ENCODE measurements at regions not wholly inside any gene's neighbourhood (a gene's known extent, or its start where the extent isn't known, plus 50 kb on each side); places are given as distances from the start of the nearest gene placed in this dataset.
"Not testable (repeated sequence)": the region's sequence is repeated elsewhere in the genome, so short reads cannot be mapped to it uniquely, and the experiment has no call there.

- TF ChIP-seq CTCF (IDR thresholded peaks at IDR 0.05), result peak in 3 of 6 experiments; percentile 18 to 23 (median 19)
- no peak for TF ChIP-seq POLR2A (IDR thresholded peaks at IDR 0.05)
- H3K4me3 ChIP-seq, result no peak overlapping the region
- H3K27ac ChIP-seq, result no peak overlapping the region
- no peak for DNase-seq
- 89 to 100% (median 92%) methylated on average over 2 of the region's 2 CpGs for WGBS, 4 donors
- H3K36me3 ChIP-seq (replicated peaks in 1 of 2), result no peaks in the 10 kb centered on the region
- no peaks in the 10 kb centered on the region for H3K9me3 ChIP-seq (replicated peaks in 1 of 3)
- intact Hi-C loops (cut with DNase I), result no loop called here
- no peaks in the 10 kb centered on the region for H3K4me1 ChIP-seq (replicated peaks in 1 of 2)
- no peaks in the 10 kb centered on the region for H3K27me3 ChIP-seq
Observed at GRCh38 chr1:38500352-38500751, 359.2 kb downstream of the RRAGC start.

GRCh38 chr1:38498686-38499085 is 360.9 kb downstream of the RRAGC start:
- TF ChIP-seq POLR2A (IDR thresholded peaks at IDR 0.05) (no peak), CTCF (IDR thresholded peaks at IDR 0.05) (no peak)
- H3K27ac ChIP-seq, result no peak overlapping the region
- no peak overlapping the region for H3K4me3 ChIP-seq
- no peaks in the 10 kb centered on the region for H3K4me1 ChIP-seq (replicated peaks in 1 of 2)
- WGBS, 4 donors, result 52 to 79% (median 61%) methylated on average over 5 to 7 of the region's 7 CpGs
- no peaks in the 10 kb centered on the region for H3K27me3 ChIP-seq
- no peaks in the 10 kb centered on the region for H3K36me3 ChIP-seq (replicated peaks in 1 of 2)
- no peaks in the 10 kb centered on the region for H3K9me3 ChIP-seq (replicated peaks in 1 of 3)
- DNase-seq, result no peak
- intact Hi-C loops (cut with DNase I), result no loop called here

DNA sequence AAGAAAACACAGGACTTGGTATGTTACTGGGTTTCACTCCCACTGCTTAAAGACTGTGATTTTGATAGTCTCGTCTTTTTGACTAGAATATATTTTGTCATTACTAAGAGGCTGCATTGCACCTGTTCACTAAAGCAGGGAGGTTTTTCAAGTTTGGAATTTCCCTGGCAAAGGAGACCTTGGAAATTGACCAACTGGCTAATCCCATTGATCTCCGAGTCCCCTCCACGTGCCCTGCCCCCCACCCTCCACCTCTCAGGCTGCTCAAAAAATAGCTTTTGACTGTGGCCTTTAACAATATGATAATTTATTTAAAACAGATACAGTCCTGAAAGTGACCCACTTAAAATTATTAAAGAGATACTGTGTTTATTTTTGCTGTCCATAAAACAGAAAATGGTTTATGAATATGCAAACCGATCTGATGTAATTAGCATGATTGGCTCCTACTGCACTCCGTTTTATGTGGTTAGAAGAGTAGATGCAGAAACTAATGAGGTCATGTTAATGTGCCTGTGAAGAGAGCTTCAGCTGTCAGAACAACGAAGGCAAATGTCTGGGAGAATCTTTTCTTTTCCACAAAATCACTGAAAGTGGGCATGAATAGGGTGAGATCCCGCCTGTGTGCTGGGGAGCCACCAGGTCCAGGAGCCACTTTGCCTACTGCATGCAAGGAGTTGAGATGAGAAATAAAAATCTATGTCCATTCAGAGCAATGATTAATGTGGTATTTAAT is 361.5 kb downstream of the RRAGC start:
- WGBS, 4 donors, result 62 to 74% (median 68%) methylated on average over 7 of the region's 7 CpGs
- no peak for DNase-seq
- intact Hi-C loops (cut with DNase I), result no loop called here
- Histone ChIP-seq H3K27me3 (no peaks in the 10 kb centered on the region), H3K4me3 (no peak overlapping the region), H3K36me3 (replicated peaks in 1 of 2) (no peaks in the 10 kb centered on the region), H3K4me1 (replicated peaks in 1 of 2) (no peaks in the 10 kb centered on the region), H3K9me3 (replicated peaks in 1 of 3) (no peaks in the 10 kb centered on the region), H3K27ac (no peak overlapping the region)
- no peak for TF ChIP-seq POLR2A (IDR thresholded peaks at IDR 0.05)
- TF ChIP-seq CTCF (IDR thresholded peaks at IDR 0.05), result no peak

DNA sequence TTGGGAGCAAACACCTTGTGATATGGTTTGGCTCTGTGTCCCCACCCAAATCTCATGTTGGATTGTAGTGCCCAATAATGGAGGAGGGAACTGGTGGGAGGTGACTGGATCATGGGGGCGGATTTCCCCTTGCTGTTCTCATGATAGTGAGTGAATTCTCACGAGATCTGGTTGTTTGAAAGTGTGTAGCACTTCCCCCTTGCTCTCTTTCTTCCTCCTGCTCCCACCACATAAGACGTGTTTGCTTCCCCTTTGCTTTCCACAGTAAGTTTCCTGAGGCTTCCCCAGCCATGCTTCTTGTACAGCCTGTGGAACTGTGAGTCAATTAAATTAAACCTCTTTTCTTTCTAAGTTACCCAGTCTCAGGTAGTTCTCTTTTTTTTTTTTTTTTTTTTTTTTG is 366.3 kb downstream of the RRAGC start:
- H3K27me3 ChIP-seq; H3K4me1 ChIP-seq (replicated peaks in 1 of 2); H3K36me3 ChIP-seq (replicated peaks in 1 of 2); DNase-seq; H3K27ac ChIP-seq; intact Hi-C loops (cut with DNase I); H3K4me3 ChIP-seq; H3K9me3 ChIP-seq (replicated peaks in 1 of 3): not testable (repeated sequence)
- 61 to 73% (median 69%) methylated on average over 3 of the region's 3 CpGs for WGBS, 4 donors

DNA sequence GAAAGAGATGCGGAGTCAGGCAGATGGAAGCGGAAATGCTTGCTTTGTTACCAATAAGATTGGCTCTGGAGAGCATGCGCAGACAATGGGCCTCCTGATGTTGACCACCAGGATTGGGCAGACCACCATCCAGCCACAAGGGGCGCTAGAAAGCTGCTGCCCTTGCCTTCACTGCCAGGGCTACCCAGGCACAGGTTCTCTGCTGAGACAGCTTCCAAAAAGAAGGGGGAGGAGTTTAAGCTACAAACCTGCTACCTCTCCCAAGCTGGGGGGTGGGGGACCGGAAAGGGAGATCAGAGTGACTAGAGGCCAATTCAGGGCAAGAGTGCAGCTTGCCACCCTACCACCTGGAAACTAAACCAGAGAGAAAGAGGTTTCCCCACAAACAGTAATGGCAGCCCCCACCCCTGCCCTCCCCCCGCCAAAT is 369.7 kb downstream of the RRAGC start:
- H3K4me1 ChIP-seq (replicated peaks in 1 of 2), result no peaks in the 10 kb centered on the region
- no peaks in the 10 kb centered on the region for H3K9me3 ChIP-seq (replicated peaks in 1 of 3)
- TF ChIP-seq CTCF (IDR thresholded peaks at IDR 0.05) (peak; percentile 8 to 42 (median 30)), POLR2A (IDR thresholded peaks at IDR 0.05) (no peak)
- no peak overlapping the region for H3K27ac ChIP-seq
- no peaks in the 10 kb centered on the region for H3K27me3 ChIP-seq
- H3K4me3 ChIP-seq, result no peak overlapping the region
- 46 to 66% (median 51%) methylated on average over 5 to 6 of the region's 6 CpGs for WGBS, 4 donors
- no peaks in the 10 kb centered on the region for H3K36me3 ChIP-seq (replicated peaks in 1 of 2)
- DNase-seq, result peak in 5 of 7 donors; percentile 12 to 39 (median 17)
- intact Hi-C loops (cut with DNase I), result no loop called here

Measured in adrenal gland (tissue), 9 donors.